SU-DHL-6 (cell line): ENCODE measurements at regions not wholly inside any gene's neighbourhood (a gene's known extent, or its start where the extent isn't known, plus 50 kb on each side); places are given as distances from the start of the nearest gene placed in this dataset.

Source experiments
- H2AFZ ChIP-seq: fragments of 200-600 bp; sonication (generic); 2 replicates; pipeline ENCODE4 v1.6.1; 2014; ENCODE audit warnings: low read depth, mild to moderate bottlenecking, moderate library complexity, mixed read lengths, antibody characterized with exemption, low read length; ENCODE audit not compliant: severe bottlenecking
- H3F3A ChIP-seq: fragments of 200-600 bp; shearing (Covaris generic); 2 replicates; pipeline ENCODE4 v1.6.0; 2016; ENCODE audit warnings: antibody characterized with exemption, mild to moderate bottlenecking; ENCODE audit not compliant: insufficient read depth
- H3K27ac ChIP-seq: fragments of 200-600 bp; sonication (generic); 2 replicates; pipeline ENCODE4 v1.5.1; 2016; ENCODE audit warnings: low read depth, mild to moderate bottlenecking, low read length, moderate library complexity, mixed read lengths
- H3K27me3 ChIP-seq: fragments of 200-600 bp; sonication (generic), shearing (Covaris generic); 2 replicates; pipeline ENCODE4 v1.6.0; 2014; ENCODE audit warnings: mild to moderate bottlenecking, low read length
- H3K36me3 ChIP-seq: fragments of 200-600 bp; sonication (generic); 2 replicates; pipeline ENCODE4 v1.6.1; 2014; ENCODE audit warnings: mild to moderate bottlenecking, low read length, mixed read lengths
- H3K4me2 ChIP-seq: fragments of 300-600, 200-600 bp; shearing (Covaris generic), sonication (generic); 2 replicates; pipeline ENCODE4 v1.6.0; 2014; ENCODE audit warnings: low read length, low read depth, mild to moderate bottlenecking; ENCODE audit not compliant: poor library complexity, severe bottlenecking
- H3K4me3 ChIP-seq: fragments of 200-600 bp; sonication (generic); 2 replicates; pipeline ENCODE4 v1.5.1; 2014; ENCODE audit warnings: antibody characterized with exemption, low read length, mild to moderate bottlenecking, mixed read lengths; ENCODE audit not compliant: insufficient read depth, poor library complexity, severe bottlenecking
- H3K79me2 ChIP-seq: fragments of 200-600 bp; sonication (generic); 2 replicates; pipeline ENCODE4 v1.6.1; 2014; ENCODE audit warnings: mild to moderate bottlenecking, low read length, moderate library complexity; ENCODE audit not compliant: insufficient read depth
- H3K9ac ChIP-seq: fragments of 200-600 bp; sonication (generic); 2 replicates; pipeline ENCODE4 v1.7.0; 2014; ENCODE audit warnings: mild to moderate bottlenecking, low read length
- H3K9me2 ChIP-seq: fragments of 200-600 bp; sonication (generic); replicated peaks from 2 replicates; pipeline ENCODE4 v1.6.1; 2014; ENCODE audit warnings: low read length; ENCODE audit not compliant: insufficient read depth
- H3K9me3 ChIP-seq: fragments of 200-600 bp; sonication (generic); 2 replicates; pipeline ENCODE4 v1.6.1; 2014; ENCODE audit warnings: low read length, mixed read lengths; ENCODE audit not compliant: insufficient read depth
- H4K20me1 ChIP-seq: fragments of 200-600 bp; sonication (generic); 2 replicates; pipeline ENCODE4 v1.6.1; 2014; ENCODE audit warnings: low read depth, mild to moderate bottlenecking, antibody characterized with exemption, low read length, moderate library complexity, mixed read lengths
- CTCF ChIP-seq: fragments of 200-600 bp; sonication (generic); IDR thresholded peaks from one replicate; pipeline ENCODE4 v1.5.1; 2017; ENCODE audit warnings: antibody characterized with exemption, mild to moderate bottlenecking, low read length, moderate library complexity; ENCODE audit not compliant: insufficient read depth, poor library complexity, severe bottlenecking
- EZH2phosphoT487 ChIP-seq: fragments of 200-600 bp; sonication (generic), shearing (Covaris generic); conservative IDR thresholded peaks from 2 replicates; pipeline ENCODE4 v1.6.1; 2018; ENCODE audit warnings: mild to moderate bottlenecking, antibody characterized with exemption, low read length, moderate library complexity, mixed read lengths

- no peaks in the 10 kb centered on the region for H3F3A ChIP-seq
- H3K9me3 ChIP-seq: no peaks in the 10 kb centered on the region; the same call in 1 of the 2 replicates
- no peak overlapping the region for H2AFZ ChIP-seq
- no peak overlapping the region for H3K9ac ChIP-seq
- no peaks in the 10 kb centered on the region for H4K20me1 ChIP-seq
- H3K4me2 ChIP-seq: no peak overlapping the region
- TF ChIP-seq CTCF (no peak), EZH2phosphoT487 (no peak)
- no peaks in the 10 kb centered on the region for H3K9me2 ChIP-seq
- H3K79me2 ChIP-seq: no peaks in the 10 kb centered on the region
- no peaks in the 10 kb centered on the region for H3K36me3 ChIP-seq
- no peak overlapping the region for H3K4me3 ChIP-seq
- H3K27me3 ChIP-seq: no peaks in the 10 kb centered on the region
- H3K27ac ChIP-seq: no peak overlapping the region
Measured at GRCh38 chr2:146481629-146482028, 1363.2 kb upstream of the ACVR2A start.

DNA sequence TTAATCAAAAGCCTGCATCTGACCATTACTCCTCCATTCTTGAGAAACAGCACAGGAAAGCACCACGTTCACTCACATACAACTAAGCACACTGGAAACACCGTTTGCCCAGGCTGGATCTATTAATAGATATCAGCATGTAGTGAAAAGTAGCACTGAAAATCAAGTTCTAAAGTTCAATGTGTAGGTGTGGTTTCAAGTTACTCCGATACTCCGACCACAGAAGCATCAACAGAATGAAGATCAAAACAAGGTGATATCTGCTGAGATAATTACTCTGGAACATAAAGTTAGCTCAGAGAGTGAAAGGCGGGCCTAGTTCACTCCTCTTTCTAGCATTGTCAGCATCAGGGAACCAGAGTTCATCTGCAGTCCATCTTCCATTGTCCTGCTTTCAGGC, 1367.4 kb upstream of the ACVR2A start:
- no peaks in the 10 kb centered on the region for H3K9me2 ChIP-seq
- no peak overlapping the region for H2AFZ ChIP-seq
- no peak overlapping the region for H3K27ac ChIP-seq
- H4K20me1 ChIP-seq: no peaks in the 10 kb centered on the region
- TF ChIP-seq EZH2phosphoT487 (no peak), CTCF (no peak)
- no peaks in the 10 kb centered on the region for H3K27me3 ChIP-seq
- no peak overlapping the region for H3K4me2 ChIP-seq
- no peak overlapping the region for H3K4me3 ChIP-seq
- H3K79me2 ChIP-seq: no peaks in the 10 kb centered on the region
- H3K9ac ChIP-seq: no peak overlapping the region
- H3K36me3 ChIP-seq: no peaks in the 10 kb centered on the region
- H3K9me3 ChIP-seq: no peaks in the 10 kb centered on the region
- no peaks in the 10 kb centered on the region for H3F3A ChIP-seq

- Histone ChIP-seq H4K20me1 (no peaks in the 10 kb centered on the region), H3K27me3 (no peaks in the 10 kb centered on the region), H3K9me2 (no peaks in the 10 kb centered on the region), H3K9ac (no peak overlapping the region), H3K27ac (no peak overlapping the region), H3K4me2 (no peak overlapping the region), H3K9me3 (no peaks in the 10 kb centered on the region), H3K4me3 (no peak overlapping the region), H2AFZ (no peak overlapping the region), H3K36me3 (no peaks in the 10 kb centered on the region), H3F3A (no peaks in the 10 kb centered on the region), H3K79me2 (no peaks in the 10 kb centered on the region)
- TF ChIP-seq EZH2phosphoT487 (no peak), CTCF (no peak)
Measured at GRCh38 chr2:146468578-146468977, 1376.3 kb upstream of the ACVR2A start.
